HepG2 (cell line): ENCODE measurements at regions not wholly inside any gene's neighbourhood (a gene's known extent, or its start where the extent isn't known, plus 50 kb on each side); places are given as distances from the start of the nearest gene placed in this dataset.

Experiments used
- ATAC-seq: fragments of 200-7000 bp; cut with Tn5 transposase; 3 replicates; pipeline ENCODE4 v1.9.1; 2020; ENCODE audit warnings: mild to moderate bottlenecking, moderate library complexity
- BruUV-seq: library from RNA; stranded (reverse); fragments of 400-500 nt; replicated peaks from 2 replicates; lab custom pipeline; 2021; lab: Mats Ljungman, UMichigan
- CTCF ChIA-PET: fragments of 300-600 bp; formaldehyde crosslinking; extraction: SDS; loops from one replicate; lab custom pipeline; 2021; ENCODE audit warnings: low total read pairs, inconsistent platforms, low intra/inter-chr PET ratio; lab: Yijun Ruan, JAX
- POLR2A ChIA-PET: fragments of 350-600 bp; sonication (Branson Sonifier 250); formaldehyde crosslinking; loops from one replicate; lab custom pipeline; 2020; ENCODE audit warnings: antibody characterized with exemption, inconsistent platforms; lab: Yijun Ruan, JAX
- DNase-seq: peaks from one replicate; pipeline ENCODE4 v3.0.0-alpha.2; 2015; ENCODE audit warnings: low spot score
- FAIRE-seq: peaks from 3 replicates; lab custom pipeline; 2011; peaks lifted over from hg19 to GRCh38; lab: Jason Lieb, UNC
- H2AFZ ChIP-seq: one replicate; pipeline ENCODE4 v1.6.1; 2011; ENCODE audit warnings: low read length, inconsistent platforms
- H3K27ac ChIP-seq: fragments of 300-600 bp; 3 replicates; pipeline ENCODE4 v1.8.0; 2011; ENCODE audit warnings: mixed run types, mild to moderate bottlenecking, mixed read lengths, low read length, inconsistent platforms; ENCODE audit not compliant: insufficient read depth; ENCODE audit errors: extremely low read length
- H3K27me3 ChIP-seq, 2 experiments: fragments of 200-600 bp in 1 of 2; 2 replicates in 1 of 2; 3 replicates in 1 of 2; pipeline versions ENCODE4 v1.6.0 to v1.8.0; 2011; ENCODE audit warnings: low read length in 2 of 2, mild to moderate bottlenecking in 2 of 2, moderate library complexity in 2 of 2, inconsistent platforms in 1 of 2; ENCODE audit not compliant: insufficient read depth in 2 of 2, control insufficient read depth in 1 of 2
- H3K36me3 ChIP-seq, 2 experiments: fragments of 200-600 bp in 1 of 2; replicated peaks in 1 of 2; 2 replicates in 1 of 2; 3 replicates in 1 of 2; pipeline versions ENCODE4 v1.5.1 to v1.8.0; 2011; ENCODE audit warnings: low read length in 2 of 2, inconsistent platforms in 1 of 2; ENCODE audit not compliant: insufficient read depth in 2 of 2, control insufficient read depth in 1 of 2
- H3K4me1 ChIP-seq: 2 replicates; pipeline ENCODE4 v1.5.1; 2012; ENCODE audit warnings: low read length, inconsistent platforms; ENCODE audit not compliant: insufficient read depth
- H3K4me2 ChIP-seq: 2 replicates; pipeline ENCODE4 v1.6.0; 2011; ENCODE audit warnings: low read depth, low read length, inconsistent platforms
- H3K4me3 ChIP-seq, 3 experiments: fragments of 200-600 bp in 1 of 3; sonication (generic), shearing (Covaris generic) in 1 of 3; replicated peaks in 1 of 3; 2 replicates each; pipeline ENCODE4 v1.5.1; 2011 to 2016; ENCODE audit warnings: low read length in 3 of 3, inconsistent platforms in 2 of 3, low read depth in 2 of 3, mild to moderate bottlenecking in 2 of 3, control low read depth in 1 of 3, mixed read lengths in 1 of 3; ENCODE audit not compliant: insufficient read depth in 1 of 3
- H3K79me2 ChIP-seq: one replicate; pipeline ENCODE4 v1.6.1; 2011; ENCODE audit warnings: low read length, inconsistent platforms; ENCODE audit not compliant: insufficient read depth
- H3K9ac ChIP-seq: 2 replicates; pipeline ENCODE4 v1.6.0; 2011; ENCODE audit warnings: mild to moderate bottlenecking, low read depth, low read length, inconsistent platforms; ENCODE audit not compliant: insufficient read depth
- H3K9me3 ChIP-seq: 2 replicates; pipeline ENCODE4 v1.5.1; 2012; ENCODE audit warnings: mild to moderate bottlenecking, low read length
- H4K20me1 ChIP-seq: 2 replicates; pipeline ENCODE4 v1.6.0; 2011; ENCODE audit warnings: inconsistent platforms, mild to moderate bottlenecking, low read length, moderate library complexity; ENCODE audit not compliant: insufficient read depth
- KDM5B ChIP-seq: sonication (generic); formaldehyde crosslinking; IDR thresholded peaks from 2 replicates; pipeline ENCODE4 v1.4.0; 2020; ENCODE audit warnings: missing genetic modification reagents, mild to moderate bottlenecking, borderline replicate concordance
- ZNF12 ChIP-seq: sonication (generic); formaldehyde crosslinking; IDR thresholded peaks from 2 replicates; pipeline ENCODE4 v1.5.0; 2020; ENCODE audit warnings: missing genetic modification reagents
- ZNF563 ChIP-seq: sonication (generic); formaldehyde crosslinking; IDR thresholded peaks from 2 replicates; pipeline ENCODE4 v1.8.0; 2022; ENCODE audit warnings: mild to moderate bottlenecking, moderate library complexity, missing genetic modification reagents
- ZNF878 ChIP-seq: sonication (generic); formaldehyde crosslinking; IDR thresholded peaks from 2 replicates; pipeline ENCODE4 v1.8.1; 2023; ENCODE audit warnings: mild to moderate bottlenecking, missing genetic modification reagents, moderate library complexity
- WGBS: methylation state at CpG from one replicate; pipeline ENCODE4 v1.1.6; 2017; ENCODE audit warnings: low lambda C conversion rate; 5-methylcytosine and 5-hydroxymethylcytosine counted together
- in situ Hi-C: cut with HindIII; loops from 2 replicates; pipeline ENCODE4 v1.10.0; 2017; ENCODE audit warnings: low pct_unique_long_range_greater_than_20kb; ENCODE audit not compliant: extremely low pct_ligation_motif_present
- intact Hi-C: fragments of 100-400 bp; cut with micrococcal nuclease; formaldehyde crosslinking; loops from one replicate; pipeline ENCODE4 v1.10.0; 2022; ENCODE audit not compliant: unreplicated experiment
- TF ChIP-seq, protein P1 (sequence below): sonication (generic); formaldehyde crosslinking; IDR thresholded peaks from 2 replicates; pipeline ENCODE4 v1.4.0; 2020; ENCODE audit warnings: missing genetic modification reagents
- TF ChIP-seq, protein P2 (sequence below): sonication (generic); formaldehyde crosslinking; IDR thresholded peaks from 2 replicates; pipeline ENCODE4 v1.4.0; 2020; ENCODE audit warnings: missing genetic modification reagents
- TF ChIP-seq, protein P3 (sequence below): sonication (generic); formaldehyde crosslinking; IDR thresholded peaks from 2 replicates; pipeline ENCODE4 v1.4.0; 2020; ENCODE audit warnings: low read depth, mild to moderate bottlenecking, missing genetic modification reagents

DNA sequence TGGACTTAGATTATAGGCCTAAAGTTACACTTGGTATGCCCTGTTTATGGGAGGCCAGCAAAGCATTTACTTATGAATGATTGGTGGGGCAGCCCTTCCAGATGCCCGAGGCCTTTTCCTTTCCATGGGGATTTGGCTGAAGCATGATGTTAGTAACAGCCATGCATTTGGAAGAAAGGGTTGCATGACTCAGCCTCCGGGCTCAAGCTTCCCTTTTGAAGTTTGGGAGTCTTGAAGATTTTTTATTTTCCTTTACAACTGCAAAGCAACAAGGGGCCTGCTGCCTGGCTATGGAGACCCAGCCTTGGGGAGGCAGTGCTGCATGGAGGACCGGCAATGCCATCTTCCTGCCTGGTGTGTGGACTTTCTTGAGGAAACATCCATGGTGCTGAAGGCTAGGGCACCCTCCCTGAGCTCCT, 244.7 kb downstream of the ICE1 start:
- TF ChIP-seq, protein P1, sequence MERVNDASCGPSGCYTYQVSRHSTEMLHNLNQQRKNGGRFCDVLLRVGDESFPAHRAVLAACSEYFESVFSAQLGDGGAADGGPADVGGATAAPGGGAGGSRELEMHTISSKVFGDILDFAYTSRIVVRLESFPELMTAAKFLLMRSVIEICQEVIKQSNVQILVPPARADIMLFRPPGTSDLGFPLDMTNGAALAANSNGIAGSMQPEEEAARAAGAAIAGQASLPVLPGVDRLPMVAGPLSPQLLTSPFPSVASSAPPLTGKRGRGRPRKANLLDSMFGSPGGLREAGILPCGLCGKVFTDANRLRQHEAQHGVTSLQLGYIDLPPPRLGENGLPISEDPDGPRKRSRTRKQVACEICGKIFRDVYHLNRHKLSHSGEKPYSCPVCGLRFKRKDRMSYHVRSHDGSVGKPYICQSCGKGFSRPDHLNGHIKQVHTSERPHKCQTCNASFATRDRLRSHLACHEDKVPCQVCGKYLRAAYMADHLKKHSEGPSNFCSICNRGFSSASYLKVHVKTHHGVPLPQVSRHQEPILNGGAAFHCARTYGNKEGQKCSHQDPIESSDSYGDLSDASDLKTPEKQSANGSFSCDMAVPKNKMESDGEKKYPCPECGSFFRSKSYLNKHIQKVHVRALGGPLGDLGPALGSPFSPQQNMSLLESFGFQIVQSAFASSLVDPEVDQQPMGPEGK (CRISPR knock-in tag), result no peak
- TF ChIP-seq, protein P2, sequence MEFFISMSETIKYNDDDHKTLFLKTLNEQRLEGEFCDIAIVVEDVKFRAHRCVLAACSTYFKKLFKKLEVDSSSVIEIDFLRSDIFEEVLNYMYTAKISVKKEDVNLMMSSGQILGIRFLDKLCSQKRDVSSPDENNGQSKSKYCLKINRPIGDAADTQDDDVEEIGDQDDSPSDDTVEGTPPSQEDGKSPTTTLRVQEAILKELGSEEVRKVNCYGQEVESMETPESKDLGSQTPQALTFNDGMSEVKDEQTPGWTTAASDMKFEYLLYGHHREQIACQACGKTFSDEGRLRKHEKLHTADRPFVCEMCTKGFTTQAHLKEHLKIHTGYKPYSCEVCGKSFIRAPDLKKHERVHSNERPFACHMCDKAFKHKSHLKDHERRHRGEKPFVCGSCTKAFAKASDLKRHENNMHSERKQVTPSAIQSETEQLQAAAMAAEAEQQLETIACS (CRISPR knock-in tag), result no peak
- no peak for TF ChIP-seq ZNF563 (CRISPR knock-in tag)
- TF ChIP-seq, protein P3, sequence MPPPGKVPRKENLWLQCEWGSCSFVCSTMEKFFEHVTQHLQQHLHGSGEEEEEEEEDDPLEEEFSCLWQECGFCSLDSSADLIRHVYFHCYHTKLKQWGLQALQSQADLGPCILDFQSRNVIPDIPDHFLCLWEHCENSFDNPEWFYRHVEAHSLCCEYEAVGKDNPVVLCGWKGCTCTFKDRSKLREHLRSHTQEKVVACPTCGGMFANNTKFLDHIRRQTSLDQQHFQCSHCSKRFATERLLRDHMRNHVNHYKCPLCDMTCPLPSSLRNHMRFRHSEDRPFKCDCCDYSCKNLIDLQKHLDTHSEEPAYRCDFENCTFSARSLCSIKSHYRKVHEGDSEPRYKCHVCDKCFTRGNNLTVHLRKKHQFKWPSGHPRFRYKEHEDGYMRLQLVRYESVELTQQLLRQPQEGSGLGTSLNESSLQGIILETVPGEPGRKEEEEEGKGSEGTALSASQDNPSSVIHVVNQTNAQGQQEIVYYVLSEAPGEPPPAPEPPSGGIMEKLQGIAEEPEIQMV (CRISPR knock-in tag), result no peak
- TF ChIP-seq ZNF12 (CRISPR knock-in tag), result no peak
- TF ChIP-seq ZNF878 (CRISPR knock-in tag), result no peak
- TF ChIP-seq KDM5B (CRISPR knock-in tag), result no peak
- TF ChIP-seq, all 625 proteins: peak for 0
- Histone ChIP-seq H3K79me2 (no peaks in the 10 kb centered on the region), H3K27me3 (peaks cover 0 to 7% of the 10 kb centered on the region in 2 experiments; a peak in 2 of 5 replicates), H3K9ac (no peak overlapping the region), H3K4me3 (no peak overlapping the region), H3K4me2 (no peak overlapping the region), H3K36me3 (no peaks in the 10 kb centered on the region), H2AFZ (no peak overlapping the region), H3K27ac (no peak overlapping the region), H3K4me1 (no peaks in the 10 kb centered on the region), H4K20me1 (no peaks in the 10 kb centered on the region), H3K9me3 (no peaks in the 10 kb centered on the region)
- no TSS peak for BruUV-seq
- ChIA-PET POLR2A (no interaction called here), CTCF (no interaction called here)
- FAIRE-seq (no peak), ATAC-seq (no peak), DNase-seq (no peak)
- intact Hi-C loops (no loop called here), in situ Hi-C loops (no loop called here)
- WGBS, result 6% methylated on average over 3 of the region's 3 CpGs
